Activated CD8-positive, alpha-beta T cell treated with anti-CD3 and anti-CD28 coated beads for 36 hours (primary cell): ENCODE measurements at regions not wholly inside any gene's neighbourhood (a gene's known extent, or its start where the extent isn't known, plus 50 kb on each side); places are given as distances from the start of the nearest gene placed in this dataset.

Source experiments
- ATAC-seq: fragments of 200-7000 bp; cut with Tn5 transposase; one replicate; pipeline ENCODE4 v1.10.0; 2021; ENCODE audit warnings: mild to moderate bottlenecking, moderate library complexity
- CTCF ChIA-PET: fragments of 350-600 bp; sonication (Branson Sonifier 250); formaldehyde crosslinking; loops from one replicate; lab custom pipeline; 2021; ENCODE audit warnings: antibody characterized with exemption; lab: Charles Lee
- POLR2A ChIA-PET: fragments of 350-600 bp; sonication (Branson Sonifier 250); formaldehyde crosslinking; loops from one replicate; lab custom pipeline; 2021; ENCODE audit warnings: antibody characterized with exemption; lab: Charles Lee
- DNase-seq: peaks from one replicate; pipeline ENCODE4 v3.0.0-alpha.2; 2020
- H3K27ac Mint-ChIP-seq: one replicate; pipeline ENCODE4 v1.8.0; 2021; ENCODE audit warnings: mild to moderate bottlenecking, mixed read lengths
- H3K27me3 Mint-ChIP-seq: one replicate; pipeline ENCODE4 v1.8.0; 2021; ENCODE audit warnings: mixed read lengths
- H3K36me3 Mint-ChIP-seq: one replicate; pipeline ENCODE4 v1.8.0; 2021; ENCODE audit warnings: low read depth, mixed read lengths
- H3K4me1 Mint-ChIP-seq: one replicate; pipeline ENCODE4 v1.8.0; 2021; ENCODE audit warnings: low read depth, mixed read lengths
- H3K4me3 Mint-ChIP-seq: one replicate; pipeline ENCODE4 v1.8.0; 2021; ENCODE audit warnings: mild to moderate bottlenecking, moderate library complexity, mixed read lengths
- H3K9me3 Mint-ChIP-seq: one replicate; pipeline ENCODE4 v1.8.0; 2021; ENCODE audit warnings: mixed read lengths
- intact Hi-C: fragments of 100-400 bp; cut with micrococcal nuclease; formaldehyde crosslinking; loops from one replicate; pipeline ENCODE4 v1.10.0; 2022
- TF ChIP-seq, protein P1 (sequence below): fragments of 200-600 bp; IDR thresholded peaks from one replicate; pipeline ENCODE4 v1.8.0; 2022; ENCODE audit warnings: antibody characterized with exemption, mild to moderate bottlenecking

DNA sequence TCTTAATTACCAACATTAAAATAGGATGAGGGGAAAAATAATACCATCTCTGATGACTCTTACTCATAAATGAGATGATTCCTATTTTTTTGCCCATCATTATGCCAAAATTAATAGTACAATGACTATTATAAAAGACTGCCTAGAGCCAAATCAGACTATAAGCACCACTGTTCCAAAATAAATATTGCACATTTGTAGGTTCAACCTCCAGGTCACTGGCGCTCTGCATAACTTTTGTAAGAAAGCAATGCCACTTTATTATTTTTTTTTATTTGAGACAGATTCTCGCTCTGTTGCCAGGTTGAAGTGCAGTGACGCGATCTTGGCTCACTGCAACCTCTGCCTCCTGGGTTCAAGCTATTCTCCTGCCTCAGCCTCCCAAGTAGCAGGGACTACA, 142.5 kb upstream of the SP8 start:
- CTCF ChIA-PET: no interaction called here
- no peaks in the 10 kb centered on the region for H3K27me3 Mint-ChIP-seq
- H3K4me3 Mint-ChIP-seq: no peak overlapping the region
- H3K36me3 Mint-ChIP-seq: no peaks in the 10 kb centered on the region
- TF ChIP-seq, protein P1, sequence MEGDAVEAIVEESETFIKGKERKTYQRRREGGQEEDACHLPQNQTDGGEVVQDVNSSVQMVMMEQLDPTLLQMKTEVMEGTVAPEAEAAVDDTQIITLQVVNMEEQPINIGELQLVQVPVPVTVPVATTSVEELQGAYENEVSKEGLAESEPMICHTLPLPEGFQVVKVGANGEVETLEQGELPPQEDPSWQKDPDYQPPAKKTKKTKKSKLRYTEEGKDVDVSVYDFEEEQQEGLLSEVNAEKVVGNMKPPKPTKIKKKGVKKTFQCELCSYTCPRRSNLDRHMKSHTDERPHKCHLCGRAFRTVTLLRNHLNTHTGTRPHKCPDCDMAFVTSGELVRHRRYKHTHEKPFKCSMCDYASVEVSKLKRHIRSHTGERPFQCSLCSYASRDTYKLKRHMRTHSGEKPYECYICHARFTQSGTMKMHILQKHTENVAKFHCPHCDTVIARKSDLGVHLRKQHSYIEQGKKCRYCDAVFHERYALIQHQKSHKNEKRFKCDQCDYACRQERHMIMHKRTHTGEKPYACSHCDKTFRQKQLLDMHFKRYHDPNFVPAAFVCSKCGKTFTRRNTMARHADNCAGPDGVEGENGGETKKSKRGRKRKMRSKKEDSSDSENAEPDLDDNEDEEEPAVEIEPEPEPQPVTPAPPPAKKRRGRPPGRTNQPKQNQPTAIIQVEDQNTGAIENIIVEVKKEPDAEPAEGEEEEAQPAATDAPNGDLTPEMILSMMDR: no peak
- H3K27ac Mint-ChIP-seq: no peak overlapping the region
- POLR2A ChIA-PET: no interaction called here
- intact Hi-C loops: no loop called here
- ATAC-seq: no peak
- no peak for DNase-seq
- H3K4me1 Mint-ChIP-seq: no peaks in the 10 kb centered on the region
- peaks cover 6% of the 10 kb centered on the region for H3K9me3 Mint-ChIP-seq

DNA sequence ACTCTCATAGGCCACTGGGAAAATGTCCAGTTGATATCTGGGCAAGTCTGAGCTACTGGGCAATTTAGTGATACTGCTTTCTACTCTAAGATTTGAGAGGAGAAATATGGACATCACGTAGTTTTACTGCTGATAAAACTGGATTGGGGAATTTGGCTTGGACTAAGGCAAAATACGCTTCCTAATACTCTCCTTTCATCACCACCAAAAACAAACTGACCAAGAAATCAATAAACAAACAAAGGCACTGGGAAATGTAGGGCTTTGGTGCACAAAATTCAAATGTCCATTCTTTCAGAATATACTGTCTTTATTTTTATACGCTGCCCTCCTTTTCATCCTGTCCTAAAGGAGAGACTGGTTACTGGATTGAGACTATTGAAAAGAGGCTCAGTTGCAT, 145.1 kb upstream of the SP8 start:
- peaks cover 2% of the 10 kb centered on the region for H3K27me3 Mint-ChIP-seq
- DNase-seq (no peak), ATAC-seq (no peak)
- TF ChIP-seq, protein P1: no peak
- no peak overlapping the region for H3K27ac Mint-ChIP-seq
- ChIA-PET CTCF (interaction anchor here (0.6 kb wide), 1 partner anchor 29 kb away, joined by 3 read pairs; no protein-coding TSS in a partner anchor), POLR2A (no interaction called here)
- no peaks in the 10 kb centered on the region for H3K4me1 Mint-ChIP-seq
- H3K9me3 Mint-ChIP-seq: peaks cover 2% of the 10 kb centered on the region
- H3K4me3 Mint-ChIP-seq: no peak overlapping the region
- H3K36me3 Mint-ChIP-seq: no peaks in the 10 kb centered on the region
- intact Hi-C loops: no loop called here

DNA sequence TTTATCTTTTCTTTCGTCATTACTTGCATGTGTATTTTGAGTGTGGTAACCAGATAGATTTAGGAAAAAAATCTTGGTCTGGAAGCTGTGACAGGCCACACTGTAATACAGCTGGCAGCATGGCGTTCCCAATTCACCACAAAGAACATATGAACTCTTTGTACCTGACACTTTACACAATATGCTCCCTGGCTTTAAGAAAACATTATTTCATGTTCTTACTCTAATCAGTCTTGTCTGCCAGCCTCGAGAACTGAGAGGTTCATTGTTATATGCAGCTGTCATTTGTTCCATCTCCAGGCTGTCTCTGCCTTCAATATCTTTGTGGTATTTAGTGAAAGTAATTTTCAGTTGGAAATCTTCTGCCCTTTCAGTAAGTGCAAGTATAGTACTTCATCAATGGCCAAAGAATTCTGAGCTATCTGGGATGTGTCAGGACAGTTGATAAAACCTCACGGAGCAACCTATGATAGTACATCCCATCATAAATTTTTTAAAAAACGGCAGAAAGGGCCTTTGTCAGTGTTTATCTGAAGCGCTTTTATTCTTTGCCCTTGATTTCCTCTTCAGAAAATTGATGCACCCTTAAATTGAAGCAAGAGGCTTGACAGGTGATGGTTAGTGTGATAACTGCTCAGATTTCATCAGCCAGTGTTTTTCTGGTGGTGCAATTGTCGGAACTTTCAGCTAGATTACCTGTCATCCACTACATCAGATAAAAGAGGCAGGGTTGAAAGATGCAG, 146.3 kb upstream of the SP8 start:
- Mint-ChIP-seq H3K9me3 (no peaks in the 10 kb centered on the region), H3K36me3 (no peaks in the 10 kb centered on the region), H3K4me1 (no peaks in the 10 kb centered on the region), H3K27me3 (peaks cover 2% of the 10 kb centered on the region), H3K27ac (no peak overlapping the region), H3K4me3 (no peak overlapping the region)
- CTCF ChIA-PET: no interaction called here
- POLR2A ChIA-PET: no interaction called here
- TF ChIP-seq, protein P1: no peak
- intact Hi-C loops: no loop called here
- DNase-seq (no peak), ATAC-seq (no peak)

DNA sequence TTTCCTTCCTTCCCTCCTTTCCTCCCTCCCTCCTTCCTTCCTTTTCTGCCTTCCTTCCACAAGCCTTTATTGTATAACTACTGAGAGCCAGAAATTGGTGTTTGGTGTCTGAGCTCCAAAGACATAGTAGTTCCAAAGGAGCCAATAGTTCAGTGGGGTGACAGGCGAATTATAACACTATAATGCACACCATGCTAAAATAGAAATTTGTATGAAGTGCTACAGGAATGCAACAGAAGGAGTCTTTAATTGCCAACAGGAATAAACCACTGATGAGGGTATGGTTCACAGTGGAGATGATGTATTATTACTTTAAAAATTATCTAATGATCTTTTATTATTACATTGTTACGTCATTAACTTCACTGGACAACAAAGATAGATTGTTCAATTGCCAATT, 158.8 kb upstream of the SP8 start:
- no peak overlapping the region for H3K4me3 Mint-ChIP-seq
- intact Hi-C loops: no loop called here
- POLR2A ChIA-PET: no interaction called here
- TF ChIP-seq, protein P1: no peak
- DNase-seq: no peak
- CTCF ChIA-PET: no interaction called here
- H3K27me3 Mint-ChIP-seq: no peaks in the 10 kb centered on the region
- H3K27ac Mint-ChIP-seq: no peak overlapping the region
- H3K9me3 Mint-ChIP-seq: peaks cover 2% of the 10 kb centered on the region
- no peak for ATAC-seq
- H3K4me1 Mint-ChIP-seq: no peaks in the 10 kb centered on the region
- no peaks in the 10 kb centered on the region for H3K36me3 Mint-ChIP-seq

DNA sequence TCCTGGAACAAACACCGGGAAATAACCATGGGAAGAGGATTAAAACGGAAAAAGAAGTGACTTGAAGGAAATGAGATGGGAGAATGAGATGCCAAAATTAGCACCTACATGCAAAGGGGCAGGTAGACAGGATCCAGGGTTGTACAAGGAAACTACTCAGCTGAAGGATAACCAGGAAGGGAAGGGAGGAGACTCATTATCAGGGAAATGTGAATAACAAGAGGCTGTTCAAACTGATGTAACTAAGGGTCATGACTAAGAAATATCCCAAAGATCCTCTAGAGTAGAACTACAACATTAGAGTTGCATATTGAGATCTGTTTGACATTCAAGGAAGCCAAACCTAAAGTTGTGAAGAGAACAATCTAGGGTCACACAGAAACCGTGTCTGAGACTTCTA, 166.2 kb upstream of the SP8 start:
- H3K4me1 Mint-ChIP-seq: no peaks in the 10 kb centered on the region
- intact Hi-C loops: no loop called here
- POLR2A ChIA-PET: no interaction called here
- no peak overlapping the region for H3K27ac Mint-ChIP-seq
- H3K27me3 Mint-ChIP-seq: no peaks in the 10 kb centered on the region
- no peaks in the 10 kb centered on the region for H3K36me3 Mint-ChIP-seq
- DNase-seq (no peak), ATAC-seq (no peak)
- TF ChIP-seq, protein P1: no peak
- no peak overlapping the region for H3K4me3 Mint-ChIP-seq
- H3K9me3 Mint-ChIP-seq: no peaks in the 10 kb centered on the region
- CTCF ChIA-PET: no interaction called here
